ENCODE measurements at regions not wholly inside any gene's neighbourhood (a gene's known extent, or its start where the extent isn't known, plus 50 kb on each side); places are given as distances from the start of the nearest gene placed in this dataset.

DNA sequence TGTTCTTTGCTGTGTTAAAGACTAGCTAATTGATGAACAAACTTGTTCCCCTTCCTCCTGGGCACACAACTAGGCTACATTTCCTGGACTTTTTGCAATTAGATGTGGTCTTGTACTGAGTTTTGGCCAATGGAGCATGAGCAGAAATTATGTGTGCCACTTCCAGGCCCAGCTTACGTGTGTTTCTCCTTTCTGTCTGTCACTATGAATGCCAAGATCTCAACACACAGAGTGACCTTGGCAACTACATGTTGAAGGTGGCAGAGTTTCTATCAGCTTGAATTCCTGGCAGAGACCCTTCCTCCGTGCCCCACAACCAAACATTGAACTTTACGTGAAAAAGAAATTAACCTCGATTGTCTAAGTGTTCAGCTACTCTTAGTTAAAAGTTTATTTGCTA, 81.7 kb upstream of the PIAS1 start:
- DNase-seq: no peak
- in situ Hi-C loops (cut with MboI; ENCODE audit: low pct_unique_long_range_greater_than_20kb, low sequenced_read_pairs): no loop called here

- in situ Hi-C loops (cut with MboI; ENCODE audit: low pct_unique_long_range_greater_than_20kb, low sequenced_read_pairs): no loop called here
- no peak for DNase-seq
These were observed 80.3 kb upstream of the PIAS1 start for GRCh38 chr15:67973846-67974245.

GRCh38 chr15:67976506-67977073, 77.5 kb upstream of the PIAS1 start:
- in situ Hi-C loops (cut with MboI; ENCODE audit: low pct_unique_long_range_greater_than_20kb, low sequenced_read_pairs): no loop called here

GRCh38 chr15:67977414-67978089, 76.6 kb upstream of the PIAS1 start:
- DNase-seq: peak; percentile 37
- in situ Hi-C loops (cut with MboI; ENCODE audit: low pct_unique_long_range_greater_than_20kb, low sequenced_read_pairs): no loop called here

More at GRCh38 chr15:67976506-67977073, 77.5 kb upstream of the PIAS1 start:
- no peak for DNase-seq

DNA sequence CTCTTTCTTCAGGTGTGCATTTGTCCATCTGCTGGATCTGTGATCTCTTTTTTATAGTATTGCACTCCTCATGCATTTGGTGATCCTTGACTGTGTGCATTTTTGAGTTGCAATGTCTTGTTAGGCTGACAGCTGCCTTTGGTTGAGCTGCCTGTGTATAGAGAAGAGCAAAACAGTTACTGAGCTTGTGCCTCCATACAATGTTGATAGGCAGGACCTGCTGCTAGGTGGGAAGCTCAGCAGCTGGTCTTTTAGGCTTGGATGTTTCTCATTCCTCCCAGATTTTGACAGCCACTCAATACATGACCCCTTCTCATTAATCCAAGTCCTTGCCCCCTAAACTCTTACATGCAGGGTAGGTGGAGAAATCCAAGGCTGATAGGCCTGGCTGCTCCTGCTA, 74.8 kb upstream of the PIAS1 start:
- DNase-seq: no peak
- in situ Hi-C loops (cut with MboI; ENCODE audit: low pct_unique_long_range_greater_than_20kb, low sequenced_read_pairs): no loop called here

DNA sequence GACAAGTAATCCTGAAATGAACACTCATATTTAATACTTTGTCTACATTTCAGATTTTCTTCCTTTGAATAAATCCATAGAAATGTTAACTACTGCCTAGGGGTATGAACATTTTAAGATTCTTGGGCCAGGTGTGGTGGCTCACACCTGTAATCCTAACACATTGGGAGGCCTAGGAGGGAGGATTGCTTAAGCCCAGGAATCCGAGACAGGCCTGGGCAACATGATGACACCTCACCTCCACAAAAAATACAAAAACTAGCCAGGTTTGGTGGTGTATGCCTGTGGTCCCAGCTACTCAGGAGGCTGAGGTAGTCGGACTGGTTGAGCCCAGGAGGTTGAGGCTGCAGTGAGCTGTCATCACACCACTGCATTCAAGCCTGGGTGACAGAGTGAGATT, 73.9 kb upstream of the PIAS1 start:
- in situ Hi-C loops (cut with MboI; ENCODE audit: low pct_unique_long_range_greater_than_20kb, low sequenced_read_pairs): no loop called here
- no peak for DNase-seq

DNA sequence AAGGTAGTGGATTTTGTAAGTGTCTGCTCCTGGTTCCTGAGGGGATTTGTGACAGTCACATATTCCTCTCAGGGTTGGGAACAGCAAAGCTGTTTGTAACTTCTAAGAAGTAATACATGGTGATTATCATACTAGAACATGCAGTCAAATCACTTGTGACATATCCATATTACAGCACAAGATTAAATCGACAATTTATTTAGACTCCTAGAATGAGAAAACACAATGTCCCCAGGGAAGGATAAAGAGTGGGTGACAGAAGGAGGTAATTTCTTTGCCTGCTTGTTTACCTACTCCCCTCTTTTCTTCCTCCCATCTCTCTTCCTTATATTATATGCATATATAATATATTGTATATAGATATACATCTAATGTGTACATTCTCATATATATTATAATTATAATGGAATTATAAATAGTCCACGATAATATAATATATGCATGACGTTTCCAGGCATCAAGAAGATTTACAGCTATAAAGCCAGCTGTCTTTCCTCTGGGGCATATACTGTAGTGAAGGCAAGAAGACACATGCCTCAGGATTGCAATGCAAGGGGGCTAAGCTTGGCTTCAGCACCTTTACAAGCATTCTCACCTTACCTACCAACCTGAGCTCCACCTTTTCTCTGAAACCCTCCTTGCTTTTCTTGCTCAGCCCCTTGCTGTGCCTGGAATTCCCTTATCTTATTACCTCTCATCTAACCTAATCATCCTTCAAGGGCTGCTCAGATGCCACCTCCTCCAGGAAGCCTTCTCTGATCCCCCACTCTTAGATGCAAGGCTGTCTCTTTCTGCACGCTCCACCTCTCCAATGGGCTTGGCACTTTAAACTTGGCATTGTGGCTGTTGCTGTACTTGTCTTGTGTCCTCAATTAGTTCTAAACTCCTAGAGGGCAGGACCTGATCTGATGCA, 73.1 kb upstream of the PIAS1 start:
- in situ Hi-C loops (cut with MboI; ENCODE audit: low pct_unique_long_range_greater_than_20kb, low sequenced_read_pairs): no loop called here
- DNase-seq: no peak

GRCh38 chr15:67981848-67982247, 72.3 kb upstream of the PIAS1 start:
- in situ Hi-C loops (cut with MboI; ENCODE audit: low pct_unique_long_range_greater_than_20kb, low sequenced_read_pairs): no loop called here
- DNase-seq: no peak

GRCh38 chr15:67991706-67992105, 62.4 kb upstream of the PIAS1 start:
- no peak for DNase-seq
- in situ Hi-C loops (cut with MboI; ENCODE audit: low pct_unique_long_range_greater_than_20kb, low sequenced_read_pairs): loop anchor here (10.0 kb wide), 1 partner anchor 57 kb away; no protein-coding TSS in a partner anchor

DNA sequence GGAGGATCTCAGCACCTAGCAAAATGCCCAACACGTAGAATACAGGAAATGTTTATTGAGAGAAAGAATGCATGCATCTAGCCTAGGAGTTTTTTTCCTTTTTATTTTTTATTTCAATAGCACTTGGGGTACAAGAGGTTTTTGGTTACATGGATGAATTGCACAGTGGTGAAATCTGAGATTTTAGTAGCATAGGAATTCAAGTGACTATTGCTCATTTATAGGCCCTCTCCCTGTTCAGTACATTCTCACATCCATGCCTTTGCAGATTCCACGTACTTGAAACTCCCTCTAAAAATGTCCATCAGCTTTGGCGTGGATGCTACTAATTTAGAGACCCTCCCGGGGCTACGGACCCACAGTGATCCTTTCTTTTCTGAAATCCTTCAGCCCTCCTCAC, 61.7 kb upstream of the PIAS1 start:
- DNase-seq: no peak
- in situ Hi-C loops (cut with MboI; ENCODE audit: low pct_unique_long_range_greater_than_20kb, low sequenced_read_pairs): loop anchor here (10.0 kb wide), 1 partner anchor 58 kb away; no protein-coding TSS in a partner anchor

GRCh38 chr15:67992834-67993233, 61.3 kb upstream of the PIAS1 start:
- in situ Hi-C loops (cut with MboI; ENCODE audit: low pct_unique_long_range_greater_than_20kb, low sequenced_read_pairs): loop anchor here (10.0 kb wide), 1 partner anchor 58 kb away; no protein-coding TSS in a partner anchor
- DNase-seq: no peak

- DNase-seq: no peak
These were observed 56.1 kb upstream of the PIAS1 start for GRCh38 chr15:67997996-67998395.

DNA sequence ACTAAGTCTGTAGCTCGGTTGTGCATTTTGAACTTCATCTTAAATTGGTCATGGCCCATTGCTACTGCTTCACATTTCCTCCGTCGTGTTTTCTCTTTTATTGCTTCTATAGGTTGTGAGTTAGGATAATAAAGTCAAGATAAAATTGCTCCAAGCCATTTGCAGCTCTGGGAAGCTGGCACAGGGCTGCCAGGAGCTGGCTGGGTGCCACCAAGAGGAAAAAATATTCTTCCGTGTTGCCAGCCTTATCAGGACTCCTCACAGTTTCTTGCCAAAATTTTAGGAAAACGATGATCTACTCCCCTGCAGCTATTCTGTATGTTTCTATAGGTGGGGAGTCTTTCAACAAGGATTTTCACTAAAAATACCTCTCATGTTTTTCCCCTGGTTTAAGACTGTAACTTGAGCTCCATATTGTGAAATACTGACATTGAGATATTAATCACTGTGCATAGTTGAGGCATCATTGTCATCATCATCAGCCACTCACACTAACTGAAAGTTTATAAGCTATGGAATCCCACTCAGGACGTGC, 55.4 kb upstream of the PIAS1 start:
- in situ Hi-C loops (cut with MboI; ENCODE audit: low pct_unique_long_range_greater_than_20kb, low sequenced_read_pairs): loop anchor here (10.0 kb wide), 1 partner anchor 64 kb away; no protein-coding TSS in a partner anchor
- DNase-seq: no peak

More at GRCh38 chr15:67997996-67998395, 56.1 kb upstream of the PIAS1 start:
- in situ Hi-C loops (cut with MboI; ENCODE audit: low pct_unique_long_range_greater_than_20kb, low sequenced_read_pairs): loop anchor here (10.0 kb wide), 1 partner anchor 63 kb away; no protein-coding TSS in a partner anchor

DNA sequence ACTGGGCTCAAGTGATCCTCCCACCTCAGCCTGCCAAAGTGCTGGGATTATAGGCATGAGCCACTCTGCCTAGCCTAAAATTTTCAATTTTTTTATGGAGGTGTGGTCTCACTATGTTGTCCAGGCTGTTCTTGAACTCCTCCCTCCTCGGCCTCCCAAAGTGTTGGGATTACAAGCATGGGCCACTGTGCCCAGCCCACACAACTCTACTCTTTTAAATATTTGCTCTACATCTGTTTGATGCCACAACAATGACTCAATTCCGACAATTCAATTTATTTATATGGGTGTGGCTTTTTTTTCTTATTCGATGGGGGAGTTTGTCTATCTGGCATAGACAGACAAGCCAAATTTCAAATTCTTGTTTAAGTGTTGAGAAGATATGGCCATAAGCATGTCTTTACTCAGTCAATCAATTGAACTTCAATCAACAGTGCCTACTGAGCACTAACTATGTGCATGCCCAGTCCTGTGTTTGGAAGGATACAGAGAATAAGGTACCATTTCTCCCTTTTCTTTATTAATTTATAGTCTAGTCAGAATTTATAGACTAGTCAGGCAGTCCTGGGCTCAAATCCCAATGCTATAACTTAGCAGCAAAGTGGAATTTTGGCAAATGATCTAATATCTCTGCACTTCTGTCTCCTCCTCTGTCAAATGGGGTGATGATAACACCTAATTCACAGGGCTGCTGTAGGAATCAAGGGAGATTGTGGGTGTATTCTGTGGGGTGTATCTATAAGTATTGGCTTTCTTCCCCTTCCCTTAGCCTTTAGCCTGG, 54.6 kb upstream of the PIAS1 start:
- no peak for DNase-seq
- in situ Hi-C loops (cut with MboI; ENCODE audit: low pct_unique_long_range_greater_than_20kb, low sequenced_read_pairs): loop anchor here (10.0 kb wide), 1 partner anchor 65 kb away; no protein-coding TSS in a partner anchor

- DNase-seq: no peak
- in situ Hi-C loops (cut with MboI; ENCODE audit: low pct_unique_long_range_greater_than_20kb, low sequenced_read_pairs): no loop called here
These were observed 53.4 kb upstream of the PIAS1 start for GRCh38 chr15:68000754-68001153.

GRCh38 chr15:68001811-68002210, 52.3 kb upstream of the PIAS1 start:
- in situ Hi-C loops (cut with MboI; ENCODE audit: low pct_unique_long_range_greater_than_20kb, low sequenced_read_pairs): no loop called here
- no peak for DNase-seq

GRCh38 chr15:68003297-68003696, 50.8 kb upstream of the PIAS1 start:
- in situ Hi-C loops (cut with MboI; ENCODE audit: low pct_unique_long_range_greater_than_20kb, low sequenced_read_pairs): no loop called here
- no peak for DNase-seq
